ENCODE measurements at regions not wholly inside any gene's neighbourhood (a gene's known extent, or its start where the extent isn't known, plus 50 kb on each side); places are given as distances from the start of the nearest gene placed in this dataset.

DNA sequence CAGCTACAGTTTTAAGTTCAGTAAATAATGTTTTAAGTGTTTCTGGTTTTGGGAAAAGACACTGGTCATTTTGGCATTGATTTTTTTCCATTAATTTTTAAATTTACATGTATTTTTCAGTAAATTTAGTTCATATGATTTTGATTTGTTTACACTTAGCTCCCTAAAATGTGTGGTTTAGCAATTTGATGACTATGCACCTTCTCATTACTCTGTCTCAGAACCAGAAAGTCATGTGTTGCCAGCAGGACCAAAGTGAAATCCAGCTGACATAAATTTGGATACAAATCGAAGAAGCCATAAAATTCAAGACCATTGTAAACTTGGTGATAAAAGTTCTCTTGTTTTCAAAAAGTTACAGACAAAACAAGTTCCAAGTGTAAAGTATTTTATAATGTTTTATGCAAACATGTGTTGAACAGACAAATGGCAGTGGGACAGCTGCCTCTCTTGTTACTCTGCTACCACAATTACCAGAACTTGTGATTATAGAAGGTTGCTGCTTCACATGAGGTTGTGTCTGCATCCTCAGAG lies 354.8 kb downstream of the NR2F1-AS1 start:
- no peaks in the 10 kb centered on the region for H3K9me3 ChIP-seq (ENCODE audit: low read length)
- H3K36me3 ChIP-seq (ENCODE audit: insufficient read depth, low read length), result no peaks in the 10 kb centered on the region
- no peak overlapping the region for H3K4me2 ChIP-seq (ENCODE audit: low read length)
- no peaks in the 10 kb centered on the region for H3K79me2 ChIP-seq (replicated peaks; ENCODE audit: insufficient read depth, low read length)
- H3K27ac ChIP-seq (ENCODE audit: low read length), result no peak overlapping the region
- no peak overlapping the region for H3K4me3 ChIP-seq (ENCODE audit: low read length)
- no peaks in the 10 kb centered on the region for H3K27me3 ChIP-seq (ENCODE audit: insufficient read depth, low read depth, low read length)
- no peak overlapping the region for H2AFZ ChIP-seq (ENCODE audit: low read depth, low read length)
- H3K9me2 ChIP-seq (ENCODE audit: insufficient read depth, low read length), result no peaks in the 10 kb centered on the region
- no peak for TF ChIP-seq TAF1 (IDR thresholded peaks at IDR 0.05; ENCODE audit: low read depth)
- no peak for TF ChIP-seq EZH2 (IDR thresholded peaks at IDR 0.05; ENCODE audit: borderline replicate concordance, insufficient read depth, low read length, poor library complexity, severe bottlenecking)
- TF ChIP-seq, protein P1, sequence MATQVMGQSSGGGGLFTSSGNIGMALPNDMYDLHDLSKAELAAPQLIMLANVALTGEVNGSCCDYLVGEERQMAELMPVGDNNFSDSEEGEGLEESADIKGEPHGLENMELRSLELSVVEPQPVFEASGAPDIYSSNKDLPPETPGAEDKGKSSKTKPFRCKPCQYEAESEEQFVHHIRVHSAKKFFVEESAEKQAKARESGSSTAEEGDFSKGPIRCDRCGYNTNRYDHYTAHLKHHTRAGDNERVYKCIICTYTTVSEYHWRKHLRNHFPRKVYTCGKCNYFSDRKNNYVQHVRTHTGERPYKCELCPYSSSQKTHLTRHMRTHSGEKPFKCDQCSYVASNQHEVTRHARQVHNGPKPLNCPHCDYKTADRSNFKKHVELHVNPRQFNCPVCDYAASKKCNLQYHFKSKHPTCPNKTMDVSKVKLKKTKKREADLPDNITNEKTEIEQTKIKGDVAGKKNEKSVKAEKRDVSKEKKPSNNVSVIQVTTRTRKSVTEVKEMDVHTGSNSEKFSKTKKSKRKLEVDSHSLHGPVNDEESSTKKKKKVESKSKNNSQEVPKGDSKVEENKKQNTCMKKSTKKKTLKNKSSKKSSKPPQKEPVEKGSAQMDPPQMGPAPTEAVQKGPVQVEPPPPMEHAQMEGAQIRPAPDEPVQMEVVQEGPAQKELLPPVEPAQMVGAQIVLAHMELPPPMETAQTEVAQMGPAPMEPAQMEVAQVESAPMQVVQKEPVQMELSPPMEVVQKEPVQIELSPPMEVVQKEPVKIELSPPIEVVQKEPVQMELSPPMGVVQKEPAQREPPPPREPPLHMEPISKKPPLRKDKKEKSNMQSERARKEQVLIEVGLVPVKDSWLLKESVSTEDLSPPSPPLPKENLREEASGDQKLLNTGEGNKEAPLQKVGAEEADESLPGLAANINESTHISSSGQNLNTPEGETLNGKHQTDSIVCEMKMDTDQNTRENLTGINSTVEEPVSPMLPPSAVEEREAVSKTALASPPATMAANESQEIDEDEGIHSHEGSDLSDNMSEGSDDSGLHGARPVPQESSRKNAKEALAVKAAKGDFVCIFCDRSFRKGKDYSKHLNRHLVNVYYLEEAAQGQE (IDR thresholded peaks at IDR 0.05; ENCODE audit: borderline replicate concordance), result no peak
- no peak for TF ChIP-seq MXI1 (conservative IDR thresholded peaks at IDR 0.05; ENCODE audit: poor library complexity, severe bottlenecking)
- no peak for TF ChIP-seq EP300 (conservative IDR thresholded peaks at IDR 0.05; ENCODE audit: poor library complexity, severe bottlenecking)
- no peak for TF ChIP-seq RAD21 (conservative IDR thresholded peaks at IDR 0.05)
- no peaks in the 10 kb centered on the region for H3F3A ChIP-seq (ENCODE audit: insufficient read depth, low read length, poor library complexity, severe bottlenecking)
- no peak overlapping the region for H3K9ac ChIP-seq (ENCODE audit: low read length)
- H4K20me1 ChIP-seq (ENCODE audit: insufficient read depth), result no peaks in the 10 kb centered on the region

DNA sequence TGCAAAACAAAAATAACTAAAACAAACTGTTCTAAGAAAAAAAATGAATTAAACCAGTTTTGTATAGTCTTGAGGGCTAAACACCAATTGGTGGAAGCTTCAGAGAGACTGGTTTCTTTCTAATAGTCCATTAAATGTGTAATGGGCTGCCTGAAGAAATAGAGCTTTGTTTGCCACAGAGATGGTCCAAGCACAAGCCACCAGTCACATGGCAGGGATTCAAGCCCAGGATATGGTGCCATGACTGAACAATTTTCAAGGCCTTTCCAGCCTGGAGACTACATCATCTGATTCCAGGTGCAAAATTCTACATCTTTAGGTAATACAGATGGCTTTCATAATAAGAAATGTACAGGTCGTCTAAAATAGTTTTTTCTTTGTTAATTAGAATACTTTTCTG lies 355.3 kb downstream of the NR2F1-AS1 start:
- Histone ChIP-seq H3K27me3 (ENCODE audit: insufficient read depth, low read depth, low read length) (no peaks in the 10 kb centered on the region), H2AFZ (ENCODE audit: low read depth, low read length) (no peak overlapping the region), H3F3A (ENCODE audit: insufficient read depth, low read length, poor library complexity, severe bottlenecking) (no peaks in the 10 kb centered on the region), H3K27ac (ENCODE audit: low read length) (no peak overlapping the region), H3K4me3 (ENCODE audit: low read length) (no peak overlapping the region), H4K20me1 (ENCODE audit: insufficient read depth) (no peaks in the 10 kb centered on the region), H3K4me2 (ENCODE audit: low read length) (no peak overlapping the region), H3K36me3 (ENCODE audit: insufficient read depth, low read length) (no peaks in the 10 kb centered on the region), H3K9me2 (ENCODE audit: insufficient read depth, low read length) (no peaks in the 10 kb centered on the region), H3K9me3 (ENCODE audit: low read length) (no peaks in the 10 kb centered on the region), H3K79me2 (replicated peaks; ENCODE audit: insufficient read depth, low read length) (no peaks in the 10 kb centered on the region), H3K9ac (ENCODE audit: low read length) (no peak overlapping the region)
- TF ChIP-seq RAD21 (conservative IDR thresholded peaks at IDR 0.05), result no peak
- no peak for TF ChIP-seq MXI1 (conservative IDR thresholded peaks at IDR 0.05; ENCODE audit: poor library complexity, severe bottlenecking)
- no peak for TF ChIP-seq EP300 (conservative IDR thresholded peaks at IDR 0.05; ENCODE audit: poor library complexity, severe bottlenecking)
- TF ChIP-seq POLR2AphosphoS5 (IDR thresholded peaks at IDR 0.05), result no peak
- no peak for TF ChIP-seq SMC3 (conservative IDR thresholded peaks at IDR 0.05; ENCODE audit: poor library complexity)
- no peak for TF ChIP-seq TAF1 (IDR thresholded peaks at IDR 0.05; ENCODE audit: low read depth)
- TF ChIP-seq, protein P1 (IDR thresholded peaks at IDR 0.05; ENCODE audit: borderline replicate concordance), result no peak
- TF ChIP-seq EZH2 (IDR thresholded peaks at IDR 0.05; ENCODE audit: borderline replicate concordance, insufficient read depth, low read length, poor library complexity, severe bottlenecking), result no peak
- TF ChIP-seq, protein P2, sequence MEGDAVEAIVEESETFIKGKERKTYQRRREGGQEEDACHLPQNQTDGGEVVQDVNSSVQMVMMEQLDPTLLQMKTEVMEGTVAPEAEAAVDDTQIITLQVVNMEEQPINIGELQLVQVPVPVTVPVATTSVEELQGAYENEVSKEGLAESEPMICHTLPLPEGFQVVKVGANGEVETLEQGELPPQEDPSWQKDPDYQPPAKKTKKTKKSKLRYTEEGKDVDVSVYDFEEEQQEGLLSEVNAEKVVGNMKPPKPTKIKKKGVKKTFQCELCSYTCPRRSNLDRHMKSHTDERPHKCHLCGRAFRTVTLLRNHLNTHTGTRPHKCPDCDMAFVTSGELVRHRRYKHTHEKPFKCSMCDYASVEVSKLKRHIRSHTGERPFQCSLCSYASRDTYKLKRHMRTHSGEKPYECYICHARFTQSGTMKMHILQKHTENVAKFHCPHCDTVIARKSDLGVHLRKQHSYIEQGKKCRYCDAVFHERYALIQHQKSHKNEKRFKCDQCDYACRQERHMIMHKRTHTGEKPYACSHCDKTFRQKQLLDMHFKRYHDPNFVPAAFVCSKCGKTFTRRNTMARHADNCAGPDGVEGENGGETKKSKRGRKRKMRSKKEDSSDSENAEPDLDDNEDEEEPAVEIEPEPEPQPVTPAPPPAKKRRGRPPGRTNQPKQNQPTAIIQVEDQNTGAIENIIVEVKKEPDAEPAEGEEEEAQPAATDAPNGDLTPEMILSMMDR (IDR thresholded peaks at IDR 0.05; ENCODE audit: poor library complexity, severe bottlenecking), result no peak
